Epidermal melanocyte (primary cell): ENCODE measurements at regions not wholly inside any gene's neighbourhood (a gene's known extent, or its start where the extent isn't known, plus 50 kb on each side); places are given as distances from the start of the nearest gene placed in this dataset.
"Not testable (repeated sequence)": the region's sequence is repeated elsewhere in the genome, so short reads cannot be mapped to it uniquely, and the experiment has no call there.

Source experiments
- DNase-seq: peaks from one replicate; pipeline ENCODE4 v3.0.0; 2011; ENCODE audit warnings: low spot score; ENCODE audit not compliant: insufficient read length

- no peak for DNase-seq
Observed at GRCh38 chr13:88979465-88980175, 1308.4 kb downstream of the SLITRK5 start.

- no peak for DNase-seq
Observed at GRCh38 chr13:89003656-89004055, 1332.5 kb downstream of the SLITRK5 start.

GRCh38 chr13:89011615-89012014, 1340.4 kb downstream of the SLITRK5 start:
- no peak for DNase-seq

- no peak for DNase-seq
Observed at GRCh38 chr13:89027694-89028306, 1356.6 kb downstream of the SLITRK5 start.

- DNase-seq = no peak
Observed at GRCh38 chr13:89029062-89029461, 1357.9 kb downstream of the SLITRK5 start.

GRCh38 chr13:89034015-89034414, 1362.8 kb downstream of the SLITRK5 start:
- DNase-seq = no peak

GRCh38 chr13:89052699-89053098, 1381.5 kb downstream of the SLITRK5 start:
- no peak for DNase-seq

GRCh38 chr13:89053418-89053817, 1382.2 kb downstream of the SLITRK5 start:
- no peak for DNase-seq

- no peak for DNase-seq
Observed at GRCh38 chr13:89057274-89057673, 1386.1 kb downstream of the SLITRK5 start.

GRCh38 chr13:89057862-89058261, 1386.7 kb downstream of the SLITRK5 start:
- no peak for DNase-seq

GRCh38 chr13:89061821-89062220, 1390.7 kb downstream of the SLITRK5 start:
- no peak for DNase-seq

GRCh38 chr13:89066868-89067466, 1395.8 kb downstream of the SLITRK5 start:
- DNase-seq = no peak

GRCh38 chr13:89072979-89073378, 1401.8 kb downstream of the SLITRK5 start:
- no peak for DNase-seq

GRCh38 chr13:89076622-89077021, 1405.5 kb downstream of the SLITRK5 start:
- no peak for DNase-seq

GRCh38 chr13:89082623-89083022, 1411.5 kb downstream of the SLITRK5 start:
- no peak for DNase-seq

- not testable (repeated sequence) for DNase-seq
Observed at GRCh38 chr13:89088107-89088506, 1416.9 kb downstream of the SLITRK5 start.

GRCh38 chr13:89097994-89098393, 1426.8 kb downstream of the SLITRK5 start:
- DNase-seq = no peak

GRCh38 chr13:89113744-89114143, 1442.6 kb downstream of the SLITRK5 start:
- DNase-seq = no peak

GRCh38 chr13:89115307-89115706, 1444.1 kb downstream of the SLITRK5 start:
- DNase-seq = no peak

GRCh38 chr13:89136678-89137077, 1465.5 kb downstream of the SLITRK5 start:
- DNase-seq = no peak

- no peak for DNase-seq
Observed at GRCh38 chr13:89150362-89150761, 1479.2 kb downstream of the SLITRK5 start.

- no peak for DNase-seq
Observed at GRCh38 chr13:89153941-89154340, 1482.8 kb downstream of the SLITRK5 start.

- DNase-seq = no peak
Observed at GRCh38 chr13:89163096-89163495, 1491.9 kb downstream of the SLITRK5 start.
